ENCODE measurements at regions not wholly inside any gene's neighbourhood (a gene's known extent, or its start where the extent isn't known, plus 50 kb on each side); places are given as distances from the start of the nearest gene placed in this dataset.

- TF ChIP-seq RARB (CRISPR knock-in tag; IDR thresholded peaks at IDR 0.05) (no peak), CREB5 (CRISPR knock-in tag; IDR thresholded peaks at IDR 0.05; ENCODE audit: low read depth) (no peak), ZNF70 (CRISPR knock-in tag; IDR thresholded peaks at IDR 0.05) (no peak), POU6F1 (CRISPR knock-in tag; IDR thresholded peaks at IDR 0.05; ENCODE audit: borderline replicate concordance, low read depth) (no peak), PATZ1 (CRISPR knock-in tag; IDR thresholded peaks at IDR 0.05; ENCODE audit: borderline replicate concordance) (no peak), CSDC2 (CRISPR knock-in tag; IDR thresholded peaks at IDR 0.05) (no peak), OSR1 (CRISPR knock-in tag; IDR thresholded peaks at IDR 0.05) (no peak)
Observed at GRCh38 chr2:58913082-58913726, 672.1 kb upstream of the FANCL start.
